Neural cell (in vitro differentiated cells): ENCODE measurements at regions not wholly inside any gene's neighbourhood (a gene's known extent, or its start where the extent isn't known, plus 50 kb on each side); places are given as distances from the start of the nearest gene placed in this dataset.
A peak's percentile ranks its signal among the peaks of the same experiment; 100 is the strongest.

Experiments used
- H2AFZ ChIP-seq: fragments of 200-600, 300-800 bp; sonication (generic), shearing (Covaris generic); 2 replicates; pipeline ENCODE4 v1.6.0; 2014; ENCODE audit warnings: low read depth, mild to moderate bottlenecking, antibody characterized with exemption, low read length, moderate library complexity
- H3F3A ChIP-seq: fragments of 200-600 bp; shearing (Covaris generic); 2 replicates; pipeline ENCODE4 v1.6.1; 2016; ENCODE audit warnings: mild to moderate bottlenecking, moderate library complexity, mixed read lengths, antibody characterized with exemption, low read length; ENCODE audit not compliant: insufficient read depth, poor library complexity, severe bottlenecking
- H3K27ac ChIP-seq: fragments of 200-600, 300-800 bp; sonication (generic), shearing (Covaris generic); 2 replicates; pipeline ENCODE4 v1.5.1; 2014; ENCODE audit warnings: mild to moderate bottlenecking, low read length, moderate library complexity
- H3K27me3 ChIP-seq: fragments of 300-800, 200-600 bp; sonication (generic), shearing (Covaris generic); 2 replicates; pipeline ENCODE4 v1.6.0; 2014; ENCODE audit warnings: mild to moderate bottlenecking, low read depth, low read length, moderate library complexity; ENCODE audit not compliant: insufficient read depth
- H3K36me3 ChIP-seq: fragments of 300-800, 200-600 bp; sonication (generic), shearing (Covaris generic); 2 replicates; pipeline ENCODE4 v1.5.1; 2014; ENCODE audit warnings: mild to moderate bottlenecking, antibody characterized with exemption, low read length, moderate library complexity; ENCODE audit not compliant: insufficient read depth
- H3K4me2 ChIP-seq: fragments of 300-800, 200-600 bp; sonication (generic), shearing (Covaris generic); 2 replicates; pipeline ENCODE4 v1.6.0; 2014; ENCODE audit warnings: mild to moderate bottlenecking, low read length
- H3K4me3 ChIP-seq: fragments of 300-800, 200-600 bp; sonication (generic), shearing (Covaris generic); 2 replicates; pipeline ENCODE4 v1.5.1; 2014; ENCODE audit warnings: mild to moderate bottlenecking, low read length, moderate library complexity
- H3K79me2 ChIP-seq: fragments of 200-600 bp; shearing (Covaris generic); replicated peaks from 2 replicates; pipeline ENCODE4 v1.6.0; 2014; ENCODE audit warnings: mild to moderate bottlenecking, low read length, moderate library complexity; ENCODE audit not compliant: insufficient read depth
- H3K9ac ChIP-seq: fragments of 300-800, 200-600 bp; sonication (generic), shearing (Covaris generic); 2 replicates; pipeline ENCODE4 v1.6.1; 2016; ENCODE audit warnings: mild to moderate bottlenecking, low read length, mixed read lengths
- H3K9me2 ChIP-seq: fragments of 200-600 bp; shearing (Covaris generic); 2 replicates; pipeline ENCODE4 v1.6.1; 2016; ENCODE audit warnings: mild to moderate bottlenecking, low read length, mixed read lengths; ENCODE audit not compliant: insufficient read depth
- H3K9me3 ChIP-seq: fragments of 200-600, 300-800 bp; sonication (generic), shearing (Covaris generic); 2 replicates; pipeline ENCODE4 v1.6.1; 2016; ENCODE audit warnings: mild to moderate bottlenecking, mixed run types, low read length, moderate library complexity, mixed read lengths
- H4K20me1 ChIP-seq: fragments of 200-600 bp; shearing (Covaris generic); 2 replicates; pipeline ENCODE4 v1.6.1; 2016; ENCODE audit warnings: mild to moderate bottlenecking, mixed run types; ENCODE audit not compliant: insufficient read depth
- EP300 ChIP-seq: fragments of 450-650 bp; conservative IDR thresholded peaks from 2 replicates; pipeline ENCODE4 v1.6.1; 2014; ENCODE audit warnings: antibody characterized with exemption, mild to moderate bottlenecking, moderate library complexity; ENCODE audit not compliant: poor library complexity, severe bottlenecking
- EZH2 ChIP-seq: fragments of 200-600, 300-800 bp; shearing (Covaris generic), sonication (generic); IDR thresholded peaks from 2 replicates; pipeline ENCODE4 v1.6.1; 2014; ENCODE audit warnings: antibody characterized with exemption, low read length, borderline replicate concordance, mild to moderate bottlenecking; ENCODE audit not compliant: insufficient read depth, poor library complexity, severe bottlenecking
- MXI1 ChIP-seq: fragments of 450-650 bp; conservative IDR thresholded peaks from 2 replicates; pipeline ENCODE4 v1.6.1; 2014; ENCODE audit warnings: antibody characterized with exemption, mild to moderate bottlenecking; ENCODE audit not compliant: poor library complexity, severe bottlenecking
- POLR2AphosphoS5 ChIP-seq: IDR thresholded peaks from 2 replicates; pipeline ENCODE4 v1.6.1; 2012
- RAD21 ChIP-seq: fragments of 450-650 bp; conservative IDR thresholded peaks from 2 replicates; pipeline ENCODE4 v1.6.1; 2014; ENCODE audit warnings: antibody characterized with exemption, mild to moderate bottlenecking, moderate library complexity
- REST ChIP-seq: IDR thresholded peaks from 2 replicates; pipeline ENCODE4 v1.6.1; 2012; ENCODE audit warnings: borderline replicate concordance
- SMC3 ChIP-seq: fragments of 450-650 bp; conservative IDR thresholded peaks from 2 replicates; pipeline ENCODE4 v1.6.1; 2014; ENCODE audit warnings: antibody characterized with exemption, mild to moderate bottlenecking, moderate library complexity; ENCODE audit not compliant: poor library complexity
- TAF1 ChIP-seq: IDR thresholded peaks from 2 replicates; pipeline ENCODE4 v1.6.1; 2012; ENCODE audit warnings: low read depth
- TF ChIP-seq, protein P1 (sequence below): fragments of 450-650 bp; IDR thresholded peaks from 2 replicates; pipeline ENCODE4 v1.5.1; 2014; ENCODE audit warnings: antibody characterized with exemption, mild to moderate bottlenecking, moderate library complexity; ENCODE audit not compliant: poor library complexity, severe bottlenecking

GRCh38 chr11:23112987-23113886, 253.0 kb upstream of the CCDC179 start:
- H3K4me3 ChIP-seq, result no peak overlapping the region
- TF ChIP-seq, protein P1, sequence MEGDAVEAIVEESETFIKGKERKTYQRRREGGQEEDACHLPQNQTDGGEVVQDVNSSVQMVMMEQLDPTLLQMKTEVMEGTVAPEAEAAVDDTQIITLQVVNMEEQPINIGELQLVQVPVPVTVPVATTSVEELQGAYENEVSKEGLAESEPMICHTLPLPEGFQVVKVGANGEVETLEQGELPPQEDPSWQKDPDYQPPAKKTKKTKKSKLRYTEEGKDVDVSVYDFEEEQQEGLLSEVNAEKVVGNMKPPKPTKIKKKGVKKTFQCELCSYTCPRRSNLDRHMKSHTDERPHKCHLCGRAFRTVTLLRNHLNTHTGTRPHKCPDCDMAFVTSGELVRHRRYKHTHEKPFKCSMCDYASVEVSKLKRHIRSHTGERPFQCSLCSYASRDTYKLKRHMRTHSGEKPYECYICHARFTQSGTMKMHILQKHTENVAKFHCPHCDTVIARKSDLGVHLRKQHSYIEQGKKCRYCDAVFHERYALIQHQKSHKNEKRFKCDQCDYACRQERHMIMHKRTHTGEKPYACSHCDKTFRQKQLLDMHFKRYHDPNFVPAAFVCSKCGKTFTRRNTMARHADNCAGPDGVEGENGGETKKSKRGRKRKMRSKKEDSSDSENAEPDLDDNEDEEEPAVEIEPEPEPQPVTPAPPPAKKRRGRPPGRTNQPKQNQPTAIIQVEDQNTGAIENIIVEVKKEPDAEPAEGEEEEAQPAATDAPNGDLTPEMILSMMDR, result peak; percentile 87
- TF ChIP-seq SMC3 (peak; percentile 91), MXI1 (no peak), EP300 (no peak), RAD21 (peak; percentile 93), REST (no peak), POLR2AphosphoS5 (no peak), TAF1 (no peak), EZH2 (no peak)
- H3K9me3 ChIP-seq, result no peaks in the 10 kb centered on the region
- no peaks in the 10 kb centered on the region for H3K36me3 ChIP-seq
- no peaks in the 10 kb centered on the region for H3K79me2 ChIP-seq
- H3K4me2 ChIP-seq, result no peak overlapping the region
- H2AFZ ChIP-seq, result no peak overlapping the region
- H3K9me2 ChIP-seq, result no peaks in the 10 kb centered on the region
- no peaks in the 10 kb centered on the region for H3K27me3 ChIP-seq
- H3F3A ChIP-seq, result no peaks in the 10 kb centered on the region
- H3K27ac ChIP-seq, result no peak overlapping the region
- H3K9ac ChIP-seq, result no peak overlapping the region
- no peaks in the 10 kb centered on the region for H4K20me1 ChIP-seq

- Histone ChIP-seq H3K27ac (no peak overlapping the region), H2AFZ (no peak overlapping the region), H3K36me3 (no peaks in the 10 kb centered on the region), H3K9me3 (no peaks in the 10 kb centered on the region), H3K4me3 (no peak overlapping the region), H3K27me3 (no peaks in the 10 kb centered on the region), H4K20me1 (no peaks in the 10 kb centered on the region), H3K4me2 (no peak overlapping the region), H3K79me2 (no peaks in the 10 kb centered on the region), H3F3A (no peaks in the 10 kb centered on the region), H3K9ac (no peak overlapping the region), H3K9me2 (no peaks in the 10 kb centered on the region)
- TF ChIP-seq REST (no peak), TAF1 (no peak), POLR2AphosphoS5 (no peak), SMC3 (no peak), EP300 (no peak), EZH2 (no peak), MXI1 (no peak), RAD21 (no peak)
- TF ChIP-seq, protein P1, result no peak
Observed at GRCh38 chr11:23113887-23114216, 253.6 kb upstream of the CCDC179 start.
